GM10248 (cell line): ENCODE measurements at regions not wholly inside any gene's neighbourhood (a gene's known extent, or its start where the extent isn't known, plus 50 kb on each side); places are given as distances from the start of the nearest gene placed in this dataset.

Experiments
- CTCF ChIA-PET: fragments of 300-600 bp; sonication (Branson Sonifier 250); formaldehyde crosslinking; extraction: SDS; loops from one replicate; lab custom pipeline; 2021; ENCODE audit warnings: antibody characterized with exemption; lab: Yijun Ruan, JAX
- POLR2A ChIA-PET: fragments of 350-650 bp; sonication (Branson Sonifier 250); formaldehyde crosslinking; extraction: SDS; loops from one replicate; lab custom pipeline; 2020; ENCODE audit warnings: antibody characterized with exemption; lab: Yijun Ruan, JAX
- DNase-seq: peaks from one replicate; pipeline ENCODE4 v3.0.0; 2012; ENCODE audit errors: extremely low spot score
- TF ChIP-seq, protein P1 (sequence below): IDR thresholded peaks from 2 replicates; pipeline ENCODE4 v1.5.1; 2012; ENCODE audit warnings: mild to moderate bottlenecking, low read depth; ENCODE audit errors: extremely low read depth, missing control alignments, control extremely low read depth

- CTCF ChIA-PET, result interaction anchor here (3.4 kb wide), 1 partner anchor 12 kb away, joined by 13 read pairs; no protein-coding TSS in a partner anchor
- no peak for DNase-seq
- POLR2A ChIA-PET, result no interaction called here
- TF ChIP-seq, protein P1, sequence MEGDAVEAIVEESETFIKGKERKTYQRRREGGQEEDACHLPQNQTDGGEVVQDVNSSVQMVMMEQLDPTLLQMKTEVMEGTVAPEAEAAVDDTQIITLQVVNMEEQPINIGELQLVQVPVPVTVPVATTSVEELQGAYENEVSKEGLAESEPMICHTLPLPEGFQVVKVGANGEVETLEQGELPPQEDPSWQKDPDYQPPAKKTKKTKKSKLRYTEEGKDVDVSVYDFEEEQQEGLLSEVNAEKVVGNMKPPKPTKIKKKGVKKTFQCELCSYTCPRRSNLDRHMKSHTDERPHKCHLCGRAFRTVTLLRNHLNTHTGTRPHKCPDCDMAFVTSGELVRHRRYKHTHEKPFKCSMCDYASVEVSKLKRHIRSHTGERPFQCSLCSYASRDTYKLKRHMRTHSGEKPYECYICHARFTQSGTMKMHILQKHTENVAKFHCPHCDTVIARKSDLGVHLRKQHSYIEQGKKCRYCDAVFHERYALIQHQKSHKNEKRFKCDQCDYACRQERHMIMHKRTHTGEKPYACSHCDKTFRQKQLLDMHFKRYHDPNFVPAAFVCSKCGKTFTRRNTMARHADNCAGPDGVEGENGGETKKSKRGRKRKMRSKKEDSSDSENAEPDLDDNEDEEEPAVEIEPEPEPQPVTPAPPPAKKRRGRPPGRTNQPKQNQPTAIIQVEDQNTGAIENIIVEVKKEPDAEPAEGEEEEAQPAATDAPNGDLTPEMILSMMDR, result no peak
Observed at GRCh38 chr6:106735136-106735633, 105.8 kb downstream of the QRSL1 start.

- no peak for DNase-seq
- ChIA-PET CTCF (no interaction called here), POLR2A (no interaction called here)
- TF ChIP-seq, protein P1, result no peak
Observed at GRCh38 chr6:106733386-106733785, 104.0 kb downstream of the QRSL1 start.

- DNase-seq, result no peak
- POLR2A ChIA-PET, result no interaction called here
- TF ChIP-seq, protein P1, result no peak
- CTCF ChIA-PET, result interaction anchor here (1.1 kb wide), 1 partner anchor 186 kb away, joined by 3 read pairs; no protein-coding TSS in a partner anchor
Observed at GRCh38 chr6:106732376-106732940, 103.1 kb downstream of the QRSL1 start.

- no peak for DNase-seq
- ChIA-PET CTCF (interaction anchor here (1.1 kb wide), 1 partner anchor 185 kb away, joined by 3 read pairs; no protein-coding TSS in a partner anchor), POLR2A (no interaction called here)
- TF ChIP-seq, protein P1, result no peak
Observed at GRCh38 chr6:106731843-106732160, 102.4 kb downstream of the QRSL1 start.

DNA sequence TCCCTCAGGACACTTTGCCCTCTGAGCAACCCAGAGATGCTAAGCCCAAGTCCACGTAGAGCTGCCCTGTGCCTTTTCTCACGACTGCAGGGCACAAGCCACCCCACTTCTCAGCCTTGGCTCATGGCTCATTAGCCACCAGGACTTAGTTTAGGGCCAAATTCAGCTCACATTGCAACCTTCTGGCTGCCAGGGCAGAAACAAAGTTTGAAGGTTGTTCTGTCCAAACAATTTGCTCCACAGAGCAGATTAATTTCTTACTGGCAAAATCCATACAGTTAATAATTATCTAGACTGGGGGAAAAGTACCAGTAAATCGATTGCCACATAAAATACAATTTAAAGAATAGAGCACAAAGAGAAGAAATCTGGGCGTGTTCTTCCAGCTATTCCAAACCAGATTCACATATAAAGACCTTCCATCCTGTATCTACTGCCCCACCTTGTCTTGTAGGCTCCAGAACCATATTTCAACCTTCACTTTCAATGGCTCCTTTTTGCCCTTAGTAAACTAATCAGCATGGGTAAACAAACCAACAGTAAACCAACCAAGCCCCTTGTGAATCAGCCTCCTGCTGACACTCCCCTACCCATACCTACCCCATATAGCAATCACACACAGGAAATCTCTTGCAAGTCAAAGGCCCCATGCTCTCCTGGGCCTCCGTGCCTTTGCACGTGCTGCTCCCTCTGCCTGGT, 101.9 kb downstream of the QRSL1 start:
- CTCF ChIA-PET, result interaction anchor here (2.1 kb wide), 1 partner anchor 11 kb away, joined by 6 read pairs; no protein-coding TSS in a partner anchor
- POLR2A ChIA-PET, result no interaction called here
- TF ChIP-seq, protein P1, result no peak
- DNase-seq, result no peak

GRCh38 chr6:106730718-106731117, 101.3 kb downstream of the QRSL1 start:
- DNase-seq, result no peak
- TF ChIP-seq, protein P1, result no peak
- ChIA-PET POLR2A (no interaction called here), CTCF (interaction anchor here (2.1 kb wide), 1 partner anchor 12 kb away, joined by 6 read pairs; no protein-coding TSS in a partner anchor)
